ENCODE measurements at regions not wholly inside any gene's neighbourhood (a gene's known extent, or its start where the extent isn't known, plus 50 kb on each side); places are given as distances from the start of the nearest gene placed in this dataset.
A peak's percentile ranks its signal among the peaks of the same experiment; 100 is the strongest.

DNA sequence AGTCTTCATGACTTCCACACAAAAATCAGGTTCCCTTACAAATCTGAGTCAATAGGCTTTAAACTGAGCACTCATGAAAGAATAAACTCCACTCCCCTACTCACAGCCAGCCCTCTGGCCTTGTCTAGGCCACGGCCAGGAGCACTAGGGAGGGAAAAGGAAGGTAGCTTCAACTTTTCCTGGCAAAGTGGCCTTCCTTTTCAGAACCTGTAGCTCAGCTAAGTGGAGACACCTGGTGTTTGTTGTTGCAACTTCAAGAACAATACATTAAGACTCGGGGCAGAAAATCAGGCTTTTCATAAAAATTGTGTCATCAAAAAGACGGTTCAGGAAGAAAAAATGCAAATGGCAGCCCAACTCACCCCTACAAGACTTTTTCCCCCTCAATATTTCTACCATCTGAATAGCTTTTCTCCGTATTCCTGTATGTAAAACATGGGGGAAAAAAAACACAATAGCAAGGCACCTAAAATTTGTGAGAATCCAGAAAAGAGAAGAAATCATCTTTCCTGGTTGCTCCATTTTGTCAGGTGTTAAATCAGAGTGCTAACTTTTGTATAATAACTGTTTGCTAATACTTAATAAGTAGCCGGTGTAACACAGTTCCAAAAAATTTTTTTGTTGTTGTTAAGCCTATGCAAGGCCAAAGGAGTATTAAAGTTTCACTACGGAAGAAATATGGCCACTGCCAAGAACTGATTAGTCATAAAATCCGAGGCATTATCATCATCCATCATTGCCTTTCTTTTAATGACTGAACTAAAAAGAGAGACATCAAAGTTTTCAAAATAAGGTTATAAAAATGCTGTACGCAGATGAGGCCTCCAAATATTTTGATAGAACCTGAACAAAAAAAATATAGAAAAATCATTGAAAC is 66.2 kb upstream of the ARID5B start:
- DNase-seq (ENCODE audit: extremely low spot score), result no peak
- H3K4me3 ChIP-seq, result peak overlapping the region in 2 of 4 donors; percentile 1 to 35
- no peaks in the 10 kb centered on the region for H3K27me3 ChIP-seq
- H3K9me3 ChIP-seq, result no peaks in the 10 kb centered on the region
- peak overlapping the region; percentile 75 to 80 (median 78) for H3K27ac ChIP-seq (replicated peaks in 1 of 4)
- no peaks in the 10 kb centered on the region for H3K36me3 ChIP-seq
- 28% methylated on average over 8 of the region's 8 CpGs for WGBS
- peak in 1 of 3 experiments; percentile 54 for TF ChIP-seq CTCF (IDR thresholded peaks at IDR 0.05)
- TF ChIP-seq POLR2A (IDR thresholded peaks at IDR 0.05; ENCODE audit: low read depth), result no peak
- TF ChIP-seq POLR2AphosphoS5 (IDR thresholded peaks at IDR 0.05), result peak in 1 of 2 donors; percentile 24
- TF ChIP-seq EP300 (IDR thresholded peaks at IDR 0.05), result no peak
- intact Hi-C loops (cut with DNase I), result loop anchor here (5.0 kb wide), 1 partner anchor 43 kb away; no protein-coding TSS in a partner anchor
- H3K4me1 ChIP-seq, result peaks cover 16 to 50% (median 43%) of the 10 kb centered on the region in 4 donors

- TF ChIP-seq CTCF (IDR thresholded peaks at IDR 0.05), result no peak
- TF ChIP-seq EP300 (IDR thresholded peaks at IDR 0.05), result no peak
- no peak for TF ChIP-seq POLR2AphosphoS5 (IDR thresholded peaks at IDR 0.05)
- TF ChIP-seq POLR2A (IDR thresholded peaks at IDR 0.05; ENCODE audit: low read depth), result no peak
- Histone ChIP-seq H3K9me3 (no peaks in the 10 kb centered on the region), H3K4me1 (peaks cover 16 to 50% (median 40%) of the 10 kb centered on the region in 4 donors), H3K27me3 (no peaks in the 10 kb centered on the region), H3K4me3 (peak overlapping the region in 3 of 4 donors; percentile 1 to 35 (median 1)), H3K36me3 (no peaks in the 10 kb centered on the region), H3K27ac (replicated peaks in 1 of 4) (peak overlapping the region; percentile 75 to 80 (median 78))
- no peak for DNase-seq (ENCODE audit: extremely low spot score)
- intact Hi-C loops (cut with DNase I), result loop anchor here (2.0 to 5.0 kb wide), 2 partner anchors 44 to 61 kb away; no protein-coding TSS in a partner anchor
- 20% methylated on average over 6 of the region's 6 CpGs for WGBS
Observed at GRCh38 chr10:61835946-61836887, 65.3 kb upstream of the ARID5B start.

DNA sequence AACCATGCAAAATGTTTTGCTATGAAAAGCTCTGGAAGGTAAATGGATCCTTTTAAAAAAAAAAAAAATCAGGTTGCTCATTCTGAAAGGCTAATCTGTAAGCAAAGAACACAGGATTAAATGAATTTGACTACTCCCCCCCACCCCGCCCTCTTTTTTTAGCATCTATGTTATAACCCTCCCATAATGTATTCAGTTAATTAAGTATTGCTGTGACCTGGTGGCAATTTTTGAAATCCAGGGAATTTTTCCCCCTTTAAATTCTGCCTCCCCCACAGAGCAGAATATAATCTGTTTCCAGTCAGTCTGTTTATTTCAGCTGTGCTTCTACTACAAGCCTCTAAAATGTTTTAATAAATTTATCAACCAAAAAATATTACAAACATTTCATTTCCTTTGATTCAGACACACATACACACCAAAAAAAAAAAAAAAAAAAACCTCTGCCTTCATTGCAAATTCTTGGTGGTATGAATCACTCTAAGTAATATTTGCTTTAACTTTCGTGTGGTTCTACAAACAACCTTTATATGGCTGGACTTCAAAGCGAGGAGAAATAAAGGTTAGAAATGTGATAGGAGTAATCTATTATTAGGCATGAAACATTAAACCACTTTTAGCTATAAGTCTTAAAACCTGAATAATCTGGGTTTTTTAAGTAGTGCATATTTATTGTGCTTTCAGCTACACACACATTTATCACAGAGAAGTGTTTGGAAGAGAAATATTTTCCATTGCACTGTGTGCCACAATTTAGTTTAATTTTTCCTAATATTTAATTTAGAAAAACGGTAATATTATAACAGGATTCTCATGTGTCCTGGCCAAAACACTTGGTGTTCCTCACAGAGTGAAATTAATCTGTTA is 64.4 kb upstream of the ARID5B start:
- no peak for DNase-seq (ENCODE audit: extremely low spot score)
- H3K27ac ChIP-seq (replicated peaks in 1 of 4), result peak overlapping the region; percentile 75 to 80 (median 78)
- H3K4me3 ChIP-seq, result peak overlapping the region; percentile 4 to 36 (median 20)
- 25% methylated on average over 4 of the region's 4 CpGs for WGBS
- no peaks in the 10 kb centered on the region for H3K36me3 ChIP-seq
- peaks cover 16 to 50% (median 40%) of the 10 kb centered on the region in 4 donors for H3K4me1 ChIP-seq
- no peaks in the 10 kb centered on the region for H3K9me3 ChIP-seq
- H3K27me3 ChIP-seq, result no peaks in the 10 kb centered on the region
- intact Hi-C loops (cut with DNase I), result loop anchor here (2.0 to 5.0 kb wide), 2 partner anchors 45 to 60 kb away; no protein-coding TSS in a partner anchor
- no peak for TF ChIP-seq CTCF (IDR thresholded peaks at IDR 0.05)
- TF ChIP-seq POLR2AphosphoS5 (IDR thresholded peaks at IDR 0.05), result no peak
- no peak for TF ChIP-seq POLR2A (IDR thresholded peaks at IDR 0.05; ENCODE audit: low read depth)
- no peak for TF ChIP-seq EP300 (IDR thresholded peaks at IDR 0.05)

DNA sequence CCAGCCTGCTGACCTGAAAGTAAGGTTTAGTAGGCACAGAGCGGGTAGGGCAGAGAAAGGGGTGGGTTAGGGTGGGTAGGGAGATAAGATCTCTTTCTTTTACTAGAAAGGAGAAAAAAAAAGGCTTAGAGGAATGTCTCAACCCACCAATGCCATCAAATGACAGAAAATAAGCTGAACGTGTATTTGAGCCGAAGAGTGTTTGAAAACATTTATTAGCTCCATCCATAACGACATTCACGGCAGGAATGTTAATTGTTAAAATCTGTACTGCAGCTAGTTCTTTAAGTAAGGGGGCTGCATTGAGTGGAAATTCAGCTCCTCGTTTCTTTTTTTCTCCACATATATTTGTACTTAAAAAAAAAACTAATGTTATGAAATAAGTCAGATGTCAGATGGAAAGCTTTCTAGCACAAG is 63.7 kb upstream of the ARID5B start:
- Histone ChIP-seq H3K27ac (replicated peaks in 1 of 4) (peak overlapping the region; percentile 75 to 80 (median 78)), H3K27me3 (no peaks in the 10 kb centered on the region), H3K4me3 (peak overlapping the region; percentile 4 to 36 (median 20)), H3K36me3 (no peaks in the 10 kb centered on the region), H3K4me1 (peaks cover 16 to 50% (median 40%) of the 10 kb centered on the region in 4 donors), H3K9me3 (no peaks in the 10 kb centered on the region)
- DNase-seq (ENCODE audit: extremely low spot score), result no peak
- no peak for TF ChIP-seq POLR2AphosphoS5 (IDR thresholded peaks at IDR 0.05)
- intact Hi-C loops (cut with DNase I), result loop anchor here (2.0 to 5.0 kb wide), 2 partner anchors 45 to 59 kb away; no protein-coding TSS in a partner anchor
- WGBS, result 25% methylated on average over 5 of the region's 6 CpGs

Measured in esophagus muscularis mucosa (tissue), 4 donors.